ENCODE measurements at regions not wholly inside any gene's neighbourhood (a gene's known extent, or its start where the extent isn't known, plus 50 kb on each side); places are given as distances from the start of the nearest gene placed in this dataset.

- TF ChIP-seq EZH2 (IDR thresholded peaks at IDR 0.05; ENCODE audit: insufficient read depth, low read length), result no peak
- no peak for TF ChIP-seq CTCF (IDR thresholded peaks at IDR 0.05; ENCODE audit: insufficient read depth, low read depth, low read length)
These were observed 175.0 kb downstream of the CYP26A1 start for GRCh38 chr10:93248583-93249227.

Data from astrocyte (in vitro differentiated cells and primary cell).